OCI-LY3 (cell line): ENCODE measurements at regions not wholly inside any gene's neighbourhood (a gene's known extent, or its start where the extent isn't known, plus 50 kb on each side); places are given as distances from the start of the nearest gene placed in this dataset.

ENCODE experiments used
- H2AFZ ChIP-seq: fragments of 200-600, 300-600 bp; shearing (Covaris generic); 2 replicates; pipeline ENCODE4 v1.6.0; 2014; ENCODE audit warnings: antibody characterized with exemption, low read depth, low read length
- H3K27ac ChIP-seq: fragments of 200-600, 300-600 bp; sonication (generic); 2 replicates; pipeline ENCODE4 v1.5.1; 2014; ENCODE audit warnings: mild to moderate bottlenecking, low read length, moderate library complexity, mixed read lengths
- H3K27me3 ChIP-seq: fragments of 200-600, 300-600 bp; sonication (generic); 2 replicates; pipeline ENCODE4 v1.6.1; 2014; ENCODE audit warnings: low read depth, low read length, mixed read lengths
- H3K36me3 ChIP-seq: fragments of 200-600, 300-600 bp; sonication (generic); replicated peaks from 2 replicates; pipeline ENCODE3; 2014; ENCODE audit warnings: low read depth, low read length, mixed read lengths
- H3K4me1 ChIP-seq: fragments of 300-600, 200-600 bp; sonication (generic); 2 replicates; pipeline ENCODE4 v1.6.1; 2014; ENCODE audit warnings: low read length, mixed read lengths
- H3K4me2 ChIP-seq: fragments of 200-600, 300-600 bp; sonication (generic); 2 replicates; pipeline ENCODE4 v1.6.1; 2014; ENCODE audit warnings: low read length, mixed read lengths
- H3K4me3 ChIP-seq: fragments of 300-600, 200-600 bp; sonication (generic); 2 replicates; pipeline ENCODE4 v1.5.1; 2014; ENCODE audit warnings: antibody characterized with exemption, mild to moderate bottlenecking, low read length, moderate library complexity
- H3K79me2 ChIP-seq: fragments of 300-600, 200-600 bp; shearing (Covaris generic); 2 replicates; pipeline ENCODE4 v1.6.1; 2014; ENCODE audit warnings: mild to moderate bottlenecking, low read length, mixed read lengths
- H3K9ac ChIP-seq: fragments of 300-600, 200-600 bp; shearing (Covaris generic); 2 replicates; pipeline ENCODE4 v1.6.0; 2014; ENCODE audit warnings: mild to moderate bottlenecking, low read length, moderate library complexity
- H3K9me3 ChIP-seq: fragments of 200-600, 300-600 bp; shearing (Covaris generic); 2 replicates; pipeline ENCODE4 v1.6.1; 2014; ENCODE audit warnings: low read length, mixed read lengths; ENCODE audit not compliant: insufficient read depth
- H4K20me1 ChIP-seq: fragments of 200-600, 300-600 bp; sonication (generic); 2 replicates; pipeline ENCODE4 v1.6.1; 2016; ENCODE audit warnings: low read length, mixed read lengths; ENCODE audit not compliant: insufficient read depth
- CTCF ChIP-seq: fragments of 200-600, 300-600 bp; sonication (generic); IDR thresholded peaks from 2 replicates; pipeline ENCODE4 v1.5.1; 2014; ENCODE audit warnings: antibody characterized with exemption, low read length, low read depth
- EZH2phosphoT487 ChIP-seq: fragments of 200-600 bp; shearing (Covaris generic); IDR thresholded peaks from 2 replicates; pipeline ENCODE4 v1.6.1; 2018; ENCODE audit warnings: antibody characterized with exemption, mixed run types, low read depth

DNA sequence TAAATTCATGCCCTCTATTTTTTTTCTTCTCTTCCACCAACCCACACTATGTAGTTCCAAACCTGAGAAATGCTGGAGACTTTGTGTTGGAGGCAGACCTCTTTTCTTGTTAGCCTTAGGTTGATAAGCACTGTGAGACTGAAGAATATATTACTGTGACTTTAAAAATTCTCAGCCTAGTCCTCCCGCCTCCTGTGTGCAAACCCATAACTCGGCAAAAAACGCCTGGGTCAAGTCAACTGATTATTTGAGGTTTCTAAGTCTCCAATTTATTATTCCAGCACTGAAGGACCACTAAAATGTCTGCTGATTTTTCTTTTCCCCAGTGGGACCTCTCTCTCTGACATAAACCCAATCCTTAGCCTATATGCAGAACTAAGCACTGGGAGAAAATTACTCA is 1946.0 kb upstream of the RAG2 start:
- H4K20me1 ChIP-seq, result no peaks in the 10 kb centered on the region
- H3K27me3 ChIP-seq, result no peaks in the 10 kb centered on the region
- no peak overlapping the region for H3K9ac ChIP-seq
- H3K4me3 ChIP-seq, result no peak overlapping the region
- no peak overlapping the region for H3K27ac ChIP-seq
- no peak overlapping the region for H3K4me2 ChIP-seq
- H3K9me3 ChIP-seq, result no peaks in the 10 kb centered on the region
- no peaks in the 10 kb centered on the region for H3K79me2 ChIP-seq
- H2AFZ ChIP-seq, result no peak overlapping the region
- no peaks in the 10 kb centered on the region for H3K36me3 ChIP-seq
- TF ChIP-seq CTCF, result no peak
- TF ChIP-seq EZH2phosphoT487, result no peak
- H3K4me1 ChIP-seq, result no peaks in the 10 kb centered on the region

DNA sequence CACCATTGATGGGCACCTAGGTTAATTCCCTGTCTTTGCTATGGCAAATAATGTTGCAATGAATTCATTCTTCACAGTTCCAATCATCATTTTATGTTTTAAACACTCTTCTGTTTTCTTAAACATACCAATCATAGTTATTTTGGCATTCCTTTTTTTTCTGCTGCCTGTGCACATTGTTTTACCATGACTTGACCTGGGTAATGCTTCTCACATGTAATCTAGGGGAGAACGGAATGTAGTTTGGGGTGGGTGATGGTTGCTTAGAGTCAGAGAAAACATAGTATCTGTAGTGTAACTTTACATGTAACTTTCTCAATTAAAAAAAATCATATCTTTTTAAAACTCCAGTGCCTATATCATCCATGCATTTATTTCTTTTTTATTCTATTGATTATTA is 1945.3 kb upstream of the RAG2 start:
- Histone ChIP-seq H2AFZ (no peak overlapping the region), H3K9me3 (no peaks in the 10 kb centered on the region), H4K20me1 (no peaks in the 10 kb centered on the region), H3K27me3 (no peaks in the 10 kb centered on the region), H3K4me3 (no peak overlapping the region), H3K27ac (no peak overlapping the region), H3K9ac (no peak overlapping the region), H3K36me3 (no peaks in the 10 kb centered on the region), H3K4me1 (no peaks in the 10 kb centered on the region), H3K79me2 (no peaks in the 10 kb centered on the region), H3K4me2 (no peak overlapping the region)
- TF ChIP-seq EZH2phosphoT487, result no peak
- TF ChIP-seq CTCF, result no peak

DNA sequence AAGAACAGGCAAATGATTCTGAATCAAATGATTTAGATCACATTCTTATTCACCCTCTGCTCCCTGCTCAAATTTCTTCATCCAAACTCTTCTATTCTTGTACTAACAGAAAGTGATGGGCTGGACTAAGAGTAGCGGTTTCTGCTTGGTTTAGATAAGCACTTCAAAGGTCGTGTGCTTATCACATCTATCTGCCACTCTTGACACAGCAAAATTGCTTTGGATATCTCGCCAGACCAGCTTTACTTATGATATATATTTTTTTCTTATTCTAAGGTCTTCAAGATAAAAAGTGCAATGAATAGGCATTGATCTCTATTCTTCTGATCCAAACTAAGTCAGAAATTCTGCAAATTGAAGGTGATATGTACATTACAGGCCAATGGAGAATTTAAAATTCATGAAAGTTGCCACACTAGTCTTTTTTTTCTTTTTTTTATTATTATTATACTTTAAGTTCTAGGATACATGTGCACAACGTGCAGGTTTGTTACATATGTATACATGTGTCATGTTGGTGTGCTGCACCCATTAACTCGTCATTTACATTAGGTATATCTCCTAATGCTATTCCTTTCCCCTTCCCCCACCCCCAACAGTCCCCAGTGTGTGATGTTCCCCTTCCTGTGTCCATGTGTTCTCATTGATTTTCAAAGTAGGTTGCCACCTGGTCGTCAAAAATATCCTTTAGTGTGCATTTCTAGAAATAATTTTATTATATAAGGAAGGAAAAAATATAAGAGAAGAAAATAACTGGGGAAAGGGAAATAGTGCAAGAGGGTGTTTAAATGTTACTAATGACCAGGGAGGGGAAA is 1941.0 kb upstream of the RAG2 start:
- H3K79me2 ChIP-seq, result no peaks in the 10 kb centered on the region
- H3K4me2 ChIP-seq, result no peak overlapping the region
- no peaks in the 10 kb centered on the region for H3K9me3 ChIP-seq
- no peak overlapping the region for H3K27ac ChIP-seq
- H3K4me3 ChIP-seq, result no peak overlapping the region
- H2AFZ ChIP-seq, result no peak overlapping the region
- no peak for TF ChIP-seq CTCF
- no peak for TF ChIP-seq EZH2phosphoT487
- H3K27me3 ChIP-seq, result no peaks in the 10 kb centered on the region
- H4K20me1 ChIP-seq, result no peaks in the 10 kb centered on the region
- no peaks in the 10 kb centered on the region for H3K36me3 ChIP-seq
- no peak overlapping the region for H3K9ac ChIP-seq
- no peaks in the 10 kb centered on the region for H3K4me1 ChIP-seq

DNA sequence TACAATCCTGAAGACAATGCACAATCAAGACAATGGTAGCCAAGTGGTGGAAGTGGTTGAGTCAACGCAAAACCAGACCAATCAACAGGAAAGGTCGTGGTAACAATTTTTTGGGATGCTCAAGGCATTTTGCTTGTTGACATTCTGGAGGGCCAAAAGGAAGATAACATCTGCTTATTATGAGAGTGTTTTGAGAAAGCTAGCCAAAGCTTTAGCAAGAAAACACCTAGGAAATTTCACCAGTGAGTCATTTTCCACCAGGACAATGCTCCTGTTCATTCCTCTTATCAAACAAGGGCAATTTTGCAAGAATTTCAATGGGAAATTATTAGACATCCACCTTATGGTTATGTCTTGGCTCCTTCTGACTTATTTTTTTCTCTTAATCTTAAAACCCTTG is 1932.2 kb upstream of the RAG2 start:
- Histone ChIP-seq H3K9me3 (0 out of 2 replicates have a peak, but pooled peaks cover 4% of the 10 kb centered on the region), H3K4me1 (no peaks in the 10 kb centered on the region), H3K27me3 (no peaks in the 10 kb centered on the region), H3K36me3 (no peaks in the 10 kb centered on the region), H2AFZ (no peak overlapping the region), H3K4me3 (no peak overlapping the region), H3K27ac (no peak overlapping the region), H3K9ac (no peak overlapping the region), H3K79me2 (no peaks in the 10 kb centered on the region), H4K20me1 (no peaks in the 10 kb centered on the region), H3K4me2 (no peak overlapping the region)
- TF ChIP-seq EZH2phosphoT487 (no peak), CTCF (no peak)
